Colonic mucosa (tissue), 4 donors: ENCODE measurements at regions not wholly inside any gene's neighbourhood (a gene's known extent, or its start where the extent isn't known, plus 50 kb on each side); places are given as distances from the start of the nearest gene placed in this dataset.
"Not testable (repeated sequence)": the region's sequence is repeated elsewhere in the genome, so short reads cannot be mapped to it uniquely, and the experiment has no call there.

Experiments used
- DNase-seq: peaks from one replicate; pipeline ENCODE4 v3.0.0-alpha.2; 2020
- H3K27ac ChIP-seq: fragments of 200-600 bp; one replicate; pipeline ENCODE4 v1.8.0; 2021
- H3K27me3 ChIP-seq: fragments of 200-600 bp; one replicate; pipeline ENCODE4 v1.8.0; 2021
- H3K36me3 ChIP-seq: fragments of 200-600 bp; one replicate; pipeline ENCODE4 v1.8.0; 2021
- H3K4me1 ChIP-seq: fragments of 200-600 bp; one replicate; pipeline ENCODE4 v1.8.0; 2021; ENCODE audit warnings: mild to moderate bottlenecking
- H3K4me3 ChIP-seq: fragments of 200-600 bp; one replicate; pipeline ENCODE4 v1.8.0; 2021
- H3K9ac ChIP-seq, 2 donors: one replicate each; pipeline ENCODE4 v1.7.0; 2013; ENCODE audit warnings: control low read depth in 2 of 2, low read depth in 2 of 2, low read length in 2 of 2
- H3K9me3 ChIP-seq: fragments of 200-600 bp; one replicate; pipeline ENCODE4 v1.8.0; 2021
- intact Hi-C: fragments of 100-400 bp; cut with DNase I; formaldehyde crosslinking; loops from one replicate; pipeline ENCODE4 v1.14.1; 2022
- TF ChIP-seq, protein P1 (sequence below): fragments of 200-600 bp; IDR thresholded peaks from one replicate; pipeline ENCODE4 v1.8.0; 2022; ENCODE audit warnings: antibody characterized with exemption, mild to moderate bottlenecking
- donor health status: healthy.
- donor health status: DM: no; HTN: no; CAD: no.
- donor health status: DM: no; HTN: no; CAD: no.

DNA sequence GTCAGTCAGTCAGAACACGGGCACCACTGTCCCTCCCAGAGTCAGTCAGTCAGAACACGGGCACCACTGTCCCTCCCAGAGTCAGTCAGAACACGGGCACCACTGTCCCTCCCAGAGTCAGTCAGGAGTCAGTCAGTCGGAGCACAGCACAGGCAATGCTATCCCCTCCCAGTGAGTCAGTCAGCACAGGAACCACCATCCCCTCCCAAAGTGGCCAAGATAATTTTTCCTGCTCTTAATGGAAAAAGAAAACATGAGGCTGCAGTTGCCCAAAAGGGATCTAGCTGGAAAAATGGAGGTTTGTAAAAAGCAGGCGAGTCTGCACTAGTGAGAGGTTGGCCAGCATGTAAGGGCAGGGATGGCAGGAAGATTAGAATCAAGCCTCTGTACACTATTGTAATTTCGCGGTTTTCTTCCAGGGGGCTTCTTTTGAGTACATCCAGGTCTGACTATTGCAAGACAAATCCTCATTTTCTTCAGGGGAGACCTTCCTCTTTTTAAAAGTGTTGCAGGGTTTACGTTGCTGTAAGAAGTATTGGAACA, 213.8 kb downstream of the SIPA1L2 start:
- TF ChIP-seq, protein P1, sequence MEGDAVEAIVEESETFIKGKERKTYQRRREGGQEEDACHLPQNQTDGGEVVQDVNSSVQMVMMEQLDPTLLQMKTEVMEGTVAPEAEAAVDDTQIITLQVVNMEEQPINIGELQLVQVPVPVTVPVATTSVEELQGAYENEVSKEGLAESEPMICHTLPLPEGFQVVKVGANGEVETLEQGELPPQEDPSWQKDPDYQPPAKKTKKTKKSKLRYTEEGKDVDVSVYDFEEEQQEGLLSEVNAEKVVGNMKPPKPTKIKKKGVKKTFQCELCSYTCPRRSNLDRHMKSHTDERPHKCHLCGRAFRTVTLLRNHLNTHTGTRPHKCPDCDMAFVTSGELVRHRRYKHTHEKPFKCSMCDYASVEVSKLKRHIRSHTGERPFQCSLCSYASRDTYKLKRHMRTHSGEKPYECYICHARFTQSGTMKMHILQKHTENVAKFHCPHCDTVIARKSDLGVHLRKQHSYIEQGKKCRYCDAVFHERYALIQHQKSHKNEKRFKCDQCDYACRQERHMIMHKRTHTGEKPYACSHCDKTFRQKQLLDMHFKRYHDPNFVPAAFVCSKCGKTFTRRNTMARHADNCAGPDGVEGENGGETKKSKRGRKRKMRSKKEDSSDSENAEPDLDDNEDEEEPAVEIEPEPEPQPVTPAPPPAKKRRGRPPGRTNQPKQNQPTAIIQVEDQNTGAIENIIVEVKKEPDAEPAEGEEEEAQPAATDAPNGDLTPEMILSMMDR, result no peak
- no peak overlapping the region for H3K4me3 ChIP-seq
- H3K36me3 ChIP-seq, result no peaks in the 10 kb centered on the region
- H3K9me3 ChIP-seq, result no peaks in the 10 kb centered on the region
- no peaks in the 10 kb centered on the region for H3K27me3 ChIP-seq
- no peaks in the 10 kb centered on the region for H3K4me1 ChIP-seq
- no peak overlapping the region for H3K9ac ChIP-seq
- DNase-seq, result no peak
- no peak overlapping the region for H3K27ac ChIP-seq
- intact Hi-C loops, result no loop called here

DNA sequence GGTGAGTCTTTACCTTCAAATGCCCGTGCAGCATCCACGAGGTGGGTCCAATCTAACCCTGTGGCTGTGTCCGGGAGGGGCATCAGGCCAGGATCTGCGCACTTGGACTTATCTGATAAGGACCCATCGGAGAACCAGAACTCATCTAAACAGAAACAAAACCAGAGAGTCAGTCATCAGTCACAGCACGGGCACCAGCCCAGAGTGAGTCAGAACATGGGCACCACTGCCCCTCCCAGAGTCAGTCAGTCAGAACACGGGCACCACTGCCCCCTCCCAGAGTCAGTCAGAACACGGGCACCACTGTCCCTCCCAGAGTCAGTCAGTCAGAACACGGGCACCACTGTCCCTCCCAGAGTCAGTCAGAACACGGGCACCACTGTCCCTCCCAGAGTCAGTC, 214.5 kb downstream of the SIPA1L2 start:
- H3K36me3 ChIP-seq, H3K27me3 ChIP-seq, H3K27ac ChIP-seq, DNase-seq, H3K9me3 ChIP-seq, H3K4me3 ChIP-seq, H3K4me1 ChIP-seq, H3K9ac ChIP-seq, intact Hi-C loops: not testable (repeated sequence)

GRCh38 chr1:232414100-232414499, 215.8 kb downstream of the SIPA1L2 start:
- no peaks in the 10 kb centered on the region for H3K27me3 ChIP-seq
- no peak overlapping the region for H3K9ac ChIP-seq
- H3K27ac ChIP-seq, result no peak overlapping the region
- no peaks in the 10 kb centered on the region for H3K4me1 ChIP-seq
- no peaks in the 10 kb centered on the region for H3K36me3 ChIP-seq
- no peak for DNase-seq
- TF ChIP-seq, protein P1, result no peak
- no peak overlapping the region for H3K4me3 ChIP-seq
- intact Hi-C loops, result no loop called here
- H3K9me3 ChIP-seq, result no peaks in the 10 kb centered on the region

DNA sequence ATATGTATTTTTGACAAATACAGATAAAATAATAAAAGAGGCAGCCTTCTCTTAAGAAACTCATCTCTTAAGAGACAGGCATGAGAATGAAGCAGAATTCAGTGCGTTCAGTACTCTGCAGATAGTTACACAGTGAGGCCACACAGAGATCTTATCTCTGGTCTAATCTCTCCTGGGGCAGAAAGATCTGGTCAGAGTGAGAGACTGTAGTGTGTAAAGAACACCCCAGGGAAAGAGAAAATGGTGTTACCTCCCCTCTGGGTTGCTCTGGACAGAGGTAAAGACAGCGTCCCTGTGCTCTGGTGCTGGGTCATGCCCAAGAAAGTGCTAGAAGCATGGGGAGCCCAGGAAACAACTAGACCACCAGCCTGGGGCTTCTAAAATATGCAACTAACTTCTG, 216.3 kb downstream of the SIPA1L2 start:
- H3K9me3 ChIP-seq, result no peaks in the 10 kb centered on the region
- H3K9ac ChIP-seq, result no peak overlapping the region
- no peak overlapping the region for H3K27ac ChIP-seq
- no peaks in the 10 kb centered on the region for H3K4me1 ChIP-seq
- TF ChIP-seq, protein P1, result no peak
- intact Hi-C loops, result no loop called here
- H3K27me3 ChIP-seq, result no peaks in the 10 kb centered on the region
- no peak for DNase-seq
- no peak overlapping the region for H3K4me3 ChIP-seq
- H3K36me3 ChIP-seq, result no peaks in the 10 kb centered on the region

DNA sequence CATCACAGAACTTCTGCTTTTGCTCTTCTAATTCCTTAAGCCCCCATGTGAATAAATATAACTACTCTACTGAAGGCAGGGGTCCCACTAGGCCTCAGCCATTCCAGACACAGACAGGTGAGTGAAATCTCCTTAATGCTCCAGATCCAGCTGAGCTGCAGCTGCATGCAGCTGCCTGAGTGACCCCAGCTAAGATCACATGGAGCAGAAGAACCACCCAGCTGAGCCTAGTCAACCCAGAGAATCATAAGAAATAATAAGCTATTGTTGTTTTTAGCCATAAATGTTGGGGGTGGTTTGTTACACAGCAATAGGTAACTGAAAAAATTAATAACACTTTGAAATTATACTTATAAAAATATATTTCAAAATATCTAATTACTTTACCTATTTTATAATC, 220.3 kb downstream of the SIPA1L2 start:
- no peaks in the 10 kb centered on the region for H3K4me1 ChIP-seq
- no peak overlapping the region for H3K27ac ChIP-seq
- no peaks in the 10 kb centered on the region for H3K9me3 ChIP-seq
- H3K36me3 ChIP-seq, result no peaks in the 10 kb centered on the region
- no peak overlapping the region for H3K9ac ChIP-seq
- TF ChIP-seq, protein P1, result no peak
- H3K27me3 ChIP-seq, result no peaks in the 10 kb centered on the region
- DNase-seq, result no peak
- no peak overlapping the region for H3K4me3 ChIP-seq
- intact Hi-C loops, result no loop called here

GRCh38 chr1:232407120-232407519, 222.8 kb downstream of the SIPA1L2 start:
- no peak overlapping the region for H3K4me3 ChIP-seq
- H3K9ac ChIP-seq, result no peak overlapping the region
- intact Hi-C loops, result no loop called here
- no peak for DNase-seq
- H3K27me3 ChIP-seq, result no peaks in the 10 kb centered on the region
- H3K9me3 ChIP-seq, result no peaks in the 10 kb centered on the region
- no peak overlapping the region for H3K27ac ChIP-seq
- TF ChIP-seq, protein P1, result no peak
- no peaks in the 10 kb centered on the region for H3K4me1 ChIP-seq
- peaks cover 12% of the 10 kb centered on the region for H3K36me3 ChIP-seq
